Ishikawa (cell line): ENCODE measurements at regions not wholly inside any gene's neighbourhood (a gene's known extent, or its start where the extent isn't known, plus 50 kb on each side); places are given as distances from the start of the nearest gene placed in this dataset.

ENCODE experiments used
- CEBPB ChIP-seq: IDR thresholded peaks from 2 replicates; pipeline ENCODE4 v1.6.1; 2012
- CREB1 ChIP-seq: IDR thresholded peaks from 2 replicates; pipeline ENCODE4 v1.6.1; 2012; ENCODE audit warnings: low read depth
- EGR1 ChIP-seq: IDR thresholded peaks from 2 replicates; pipeline ENCODE4 v1.6.1; 2012
- EP300 ChIP-seq: IDR thresholded peaks from 2 replicates; pipeline ENCODE4 v1.6.1; 2012; ENCODE audit warnings: borderline replicate concordance
- FOXM1 ChIP-seq: IDR thresholded peaks from 2 replicates; pipeline ENCODE4 v1.6.1; 2012; ENCODE audit warnings: low read depth, borderline replicate concordance
- MAX ChIP-seq: IDR thresholded peaks from 2 replicates; pipeline ENCODE4 v1.6.1; 2012
- NFIC ChIP-seq: IDR thresholded peaks from 2 replicates; pipeline ENCODE4 v1.6.1; 2012
- RAD21 ChIP-seq: IDR thresholded peaks from 2 replicates; pipeline ENCODE4 v1.6.1; 2012; ENCODE audit warnings: low read depth
- REST ChIP-seq: IDR thresholded peaks from 2 replicates; pipeline ENCODE4 v1.6.1; 2012; ENCODE audit warnings: low read depth, mild to moderate bottlenecking
- TAF1 ChIP-seq: IDR thresholded peaks from 2 replicates; pipeline ENCODE4 v1.6.1; 2012; ENCODE audit warnings: low read depth, mild to moderate bottlenecking
- TCF12 ChIP-seq: IDR thresholded peaks from 2 replicates; pipeline ENCODE4 v1.6.1; 2012; ENCODE audit warnings: low read depth
- TEAD4 ChIP-seq: IDR thresholded peaks from 2 replicates; pipeline ENCODE4 v1.6.1; 2012
- YY1 ChIP-seq: IDR thresholded peaks from 2 replicates; pipeline ENCODE4 v1.6.1; 2012; ENCODE audit warnings: low read depth
- ZBTB7A ChIP-seq: IDR thresholded peaks from 2 replicates; pipeline ENCODE4 v1.6.1; 2012; ENCODE audit warnings: low read depth
- TF ChIP-seq, protein P1 (sequence below): IDR thresholded peaks from 2 replicates; pipeline ENCODE4 v1.6.1; 2012

DNA sequence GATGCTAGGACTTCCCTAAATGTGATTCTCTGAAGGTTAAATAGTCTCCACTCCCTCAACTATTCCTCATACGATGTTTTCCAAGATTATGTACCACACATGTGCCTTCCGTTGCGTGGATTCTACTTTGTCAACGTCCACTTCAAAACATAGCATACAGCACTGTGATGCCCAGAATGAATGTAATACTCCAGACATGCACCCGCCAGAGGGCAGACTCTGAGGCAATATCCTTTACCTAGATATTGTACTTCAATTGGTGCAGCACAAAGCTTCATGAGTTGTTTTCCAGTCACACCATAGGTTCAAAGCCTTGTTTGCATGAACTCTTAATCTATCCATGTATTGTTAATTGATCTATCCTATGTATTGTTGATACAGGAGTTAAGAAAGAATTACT, 201.0 kb upstream of the NABP1 start:
- no peak for TF ChIP-seq FOXM1
- TF ChIP-seq TAF1, result no peak
- no peak for TF ChIP-seq YY1
- TF ChIP-seq RAD21, result no peak
- no peak for TF ChIP-seq CREB1
- TF ChIP-seq MAX, result no peak
- no peak for TF ChIP-seq NFIC
- no peak for TF ChIP-seq TEAD4
- no peak for TF ChIP-seq CEBPB
- TF ChIP-seq, protein P1, sequence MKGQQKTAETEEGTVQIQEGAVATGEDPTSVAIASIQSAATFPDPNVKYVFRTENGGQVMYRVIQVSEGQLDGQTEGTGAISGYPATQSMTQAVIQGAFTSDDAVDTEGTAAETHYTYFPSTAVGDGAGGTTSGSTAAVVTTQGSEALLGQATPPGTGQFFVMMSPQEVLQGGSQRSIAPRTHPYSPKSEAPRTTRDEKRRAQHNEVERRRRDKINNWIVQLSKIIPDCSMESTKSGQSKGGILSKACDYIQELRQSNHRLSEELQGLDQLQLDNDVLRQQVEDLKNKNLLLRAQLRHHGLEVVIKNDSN, result no peak
- no peak for TF ChIP-seq TCF12
- TF ChIP-seq EGR1, result no peak
- no peak for TF ChIP-seq EP300
- no peak for TF ChIP-seq ZBTB7A
- no peak for TF ChIP-seq REST

DNA sequence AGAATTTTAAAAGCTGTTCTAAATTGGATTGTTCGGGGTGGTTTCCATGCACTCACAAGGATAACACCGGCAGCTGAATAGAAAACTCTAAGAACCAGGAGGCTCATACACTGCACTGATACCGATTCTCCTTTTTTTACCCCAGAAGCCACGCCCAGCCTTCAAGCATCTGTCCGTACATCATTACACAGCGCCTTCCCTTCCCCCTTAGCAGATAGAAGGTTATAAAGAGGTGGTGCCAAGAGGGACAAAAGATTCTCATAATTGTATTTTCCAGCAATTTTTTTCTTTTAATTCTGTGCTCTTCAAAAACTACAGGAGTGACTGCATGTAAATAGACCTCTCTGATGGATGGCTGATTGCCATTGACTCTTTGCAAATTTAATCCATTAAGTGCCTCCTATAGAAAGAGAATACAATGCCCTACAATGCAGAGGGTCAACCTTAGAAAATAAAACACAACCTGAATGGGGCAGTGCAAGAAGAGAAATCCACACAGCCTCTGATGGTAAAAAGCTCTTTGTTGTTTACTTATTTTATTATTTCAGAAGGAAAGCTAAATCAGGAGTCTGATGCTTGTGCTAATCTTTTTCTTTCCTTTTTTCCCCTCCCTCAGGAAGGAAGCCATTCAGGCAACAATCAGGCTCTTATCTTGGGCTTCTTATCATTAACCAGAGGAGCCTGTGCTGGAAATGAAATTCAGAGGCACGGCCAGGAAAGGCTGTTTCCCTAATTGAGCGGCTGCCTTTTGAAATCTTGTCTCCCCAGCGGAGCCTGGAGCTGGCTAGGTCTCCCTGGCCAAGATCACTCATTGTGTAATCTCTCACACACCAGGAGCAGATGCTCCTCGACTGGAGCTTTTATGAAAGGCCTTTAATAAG, 198.9 kb upstream of the NABP1 start:
- TF ChIP-seq RAD21 (no peak), ZBTB7A (no peak), REST (no peak), NFIC (no peak), TCF12 (no peak), EP300 (no peak), TAF1 (no peak), FOXM1 (no peak), TEAD4 (no peak), CEBPB (no peak), MAX (no peak), YY1 (no peak), CREB1 (no peak), EGR1 (no peak)
- TF ChIP-seq, protein P1, result no peak

DNA sequence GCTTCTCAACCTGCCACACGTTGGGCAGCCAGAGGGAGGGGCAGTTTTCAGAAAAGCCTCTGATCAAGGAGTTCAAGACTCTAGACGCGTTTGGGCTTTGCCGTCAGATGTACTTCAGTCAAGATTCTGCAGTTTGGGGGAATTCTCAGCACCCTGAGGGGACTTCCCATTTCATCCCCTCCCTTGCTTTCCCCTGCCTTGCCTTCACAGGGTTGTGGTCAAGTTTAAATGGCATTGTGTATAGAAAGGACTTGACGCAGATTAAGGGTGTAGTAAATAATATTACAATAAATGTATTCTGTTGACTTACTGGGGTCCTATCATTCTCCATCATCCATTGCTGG, 198.3 kb upstream of the NABP1 start:
- TF ChIP-seq, protein P1, result no peak
- no peak for TF ChIP-seq TAF1
- TF ChIP-seq MAX, result no peak
- TF ChIP-seq FOXM1, result no peak
- TF ChIP-seq TCF12, result no peak
- no peak for TF ChIP-seq ZBTB7A
- no peak for TF ChIP-seq CREB1
- no peak for TF ChIP-seq TEAD4
- TF ChIP-seq EP300, result no peak
- TF ChIP-seq CEBPB, result no peak
- no peak for TF ChIP-seq EGR1
- no peak for TF ChIP-seq RAD21
- TF ChIP-seq REST, result no peak
- no peak for TF ChIP-seq YY1
- no peak for TF ChIP-seq NFIC
